CD4-positive, alpha-beta T cell (primary cell): ENCODE measurements at regions not wholly inside any gene's neighbourhood (a gene's known extent, or its start where the extent isn't known, plus 50 kb on each side); places are given as distances from the start of the nearest gene placed in this dataset.

Source experiments
- ATAC-seq: fragments of 200-7000 bp; cut with Tn5 transposase; one replicate; pipeline ENCODE4 v1.10.0; 2022; ENCODE audit warnings: mild to moderate bottlenecking; ENCODE audit not compliant: poor library complexity
- CTCF ChIA-PET: fragments of 350-600 bp; sonication (Branson Sonifier 250); formaldehyde crosslinking; loops from one replicate; lab custom pipeline; 2021; ENCODE audit warnings: antibody characterized with exemption, inconsistent platforms; lab: Charles Lee
- POLR2A ChIA-PET: fragments of 350-600 bp; sonication (Branson Sonifier 250); formaldehyde crosslinking; loops from one replicate; lab custom pipeline; 2021; ENCODE audit warnings: antibody characterized with exemption, inconsistent platforms; lab: Charles Lee
- DNase-seq, 14 experiments: peaks; one replicate each; pipeline ENCODE4 v3.0.0-alpha.2; 2013 to 2020; ENCODE audit warnings: mixed read lengths in 2 of 14
- H3K27ac ChIP-seq, 2 donors: one replicate each; pipeline versions ENCODE4 v1.5.1 to v1.7.0; 2013; ENCODE audit warnings: low read length in 2 of 2, low read depth in 1 of 2, mild to moderate bottlenecking in 1 of 2
- H3K27me3 ChIP-seq, 2 experiments: 1 replicate in 1 of 2; 2 replicates in 1 of 2; pipeline versions ENCODE4 v1.6.1 to v1.7.0; 2013; ENCODE audit warnings: low read length in 2 of 2, control low read depth in 1 of 2, mild to moderate bottlenecking in 1 of 2, moderate library complexity in 1 of 2; ENCODE audit not compliant: insufficient read depth in 2 of 2, control insufficient read depth in 1 of 2
- H3K36me3 ChIP-seq: one replicate; pipeline ENCODE4 v1.6.1; 2013; ENCODE audit warnings: low read length, control low read depth; ENCODE audit not compliant: insufficient read depth
- H3K4me1 ChIP-seq: one replicate; pipeline ENCODE4 v1.6.1; 2013; ENCODE audit warnings: low read length, control low read depth; ENCODE audit not compliant: insufficient read depth
- H3K4me3 ChIP-seq: one replicate; pipeline ENCODE4 v1.5.1; 2013; ENCODE audit warnings: mild to moderate bottlenecking, low read length, moderate library complexity
- H3K9me3 ChIP-seq, 2 experiments: 1 replicate in 1 of 2; 2 replicates in 1 of 2; pipeline versions ENCODE4 v1.6.1 to v1.7.0; 2013; ENCODE audit warnings: low read length in 2 of 2, mild to moderate bottlenecking in 2 of 2, control low read depth in 1 of 2, moderate library complexity in 1 of 2; ENCODE audit not compliant: control insufficient read depth in 1 of 2, insufficient read depth in 1 of 2
- H3K27ac Mint-ChIP-seq: one replicate; pipeline ENCODE4 v1.8.0; 2020; ENCODE audit warnings: mixed read lengths
- H3K27me3 Mint-ChIP-seq: one replicate; pipeline ENCODE4 v1.8.0; 2021; ENCODE audit warnings: mixed read lengths
- H3K36me3 Mint-ChIP-seq: one replicate; pipeline ENCODE4 v1.8.0; 2021; ENCODE audit warnings: low read depth, mixed read lengths
- H3K4me1 Mint-ChIP-seq: one replicate; pipeline ENCODE4 v1.8.0; 2021; ENCODE audit warnings: low read depth, mixed read lengths
- H3K4me3 Mint-ChIP-seq: one replicate; pipeline ENCODE4 v1.8.0; 2020; ENCODE audit warnings: mild to moderate bottlenecking, mixed read lengths
- H3K9me3 Mint-ChIP-seq: one replicate; pipeline ENCODE4 v1.8.0; 2020; ENCODE audit warnings: mixed read lengths
- CTCF ChIP-seq: fragments of 200-600 bp; IDR thresholded peaks from one replicate; pipeline ENCODE4 v1.8.0; 2022; ENCODE audit warnings: antibody characterized with exemption, mild to moderate bottlenecking
- intact Hi-C, 2 experiments: fragments of 100-400 bp; cut with DNase I in 1 of 2; cut with micrococcal nuclease in 1 of 2; formaldehyde crosslinking; loops; one replicate each; pipeline versions ENCODE4 v1.15.1 to v1.9.0; 2023 to 2025; cut with DNase I, micrococcal nuclease

- Histone ChIP-seq H3K27me3 (no peaks in the 10 kb centered on the region), H3K4me3 (no peak overlapping the region), H3K4me1 (no peaks in the 10 kb centered on the region), H3K36me3 (no peaks in the 10 kb centered on the region), H3K9me3 (no peaks in the 10 kb centered on the region), H3K27ac (no peak overlapping the region)
- CTCF ChIA-PET = no interaction called here
- no peak for TF ChIP-seq CTCF
- intact Hi-C loops = no loop called here
- Mint-ChIP-seq H3K4me3 (no peak overlapping the region), H3K27me3 (no peaks in the 10 kb centered on the region), H3K4me1 (no peaks in the 10 kb centered on the region), H3K9me3 (peaks cover 2% of the 10 kb centered on the region), H3K27ac (no peak overlapping the region), H3K36me3 (no peaks in the 10 kb centered on the region)
- ATAC-seq (no peak), DNase-seq (no peak)
- POLR2A ChIA-PET = no interaction called here
These were observed 432.2 kb upstream of the ANO3 start for GRCh38 chr11:25899617-25900160.

GRCh38 chr11:25900814-25901213 lies 431.1 kb upstream of the ANO3 start:
- Histone ChIP-seq H3K27me3 (no peaks in the 10 kb centered on the region), H3K4me1 (no peaks in the 10 kb centered on the region), H3K4me3 (no peak overlapping the region), H3K36me3 (no peaks in the 10 kb centered on the region), H3K9me3 (no peaks in the 10 kb centered on the region), H3K27ac (no peak overlapping the region)
- no peaks in the 10 kb centered on the region for H3K27me3 Mint-ChIP-seq
- peaks cover 2% of the 10 kb centered on the region for H3K9me3 Mint-ChIP-seq
- no peak for ATAC-seq
- intact Hi-C loops = no loop called here
- no peaks in the 10 kb centered on the region for H3K4me1 Mint-ChIP-seq
- no peak for DNase-seq
- no peak for TF ChIP-seq CTCF
- H3K36me3 Mint-ChIP-seq = no peaks in the 10 kb centered on the region
- no peak overlapping the region for H3K27ac Mint-ChIP-seq
- no peak overlapping the region for H3K4me3 Mint-ChIP-seq
- ChIA-PET POLR2A (no interaction called here), CTCF (no interaction called here)

- DNase-seq (no peak), ATAC-seq (no peak)
- H3K27me3 ChIP-seq = no peaks in the 10 kb centered on the region
- Mint-ChIP-seq H3K4me1 (no peaks in the 10 kb centered on the region), H3K27ac (no peak overlapping the region), H3K9me3 (peaks cover 2% of the 10 kb centered on the region), H3K36me3 (no peaks in the 10 kb centered on the region), H3K4me3 (no peak overlapping the region), H3K27me3 (no peaks in the 10 kb centered on the region)
- H3K36me3 ChIP-seq = no peaks in the 10 kb centered on the region
- TF ChIP-seq CTCF = no peak
- H3K4me1 ChIP-seq = no peaks in the 10 kb centered on the region
- intact Hi-C loops = no loop called here
- H3K9me3 ChIP-seq = no peaks in the 10 kb centered on the region
- ChIA-PET CTCF (no interaction called here), POLR2A (no interaction called here)
- no peak overlapping the region for H3K27ac ChIP-seq
- no peak overlapping the region for H3K4me3 ChIP-seq
These were observed 430.5 kb upstream of the ANO3 start for GRCh38 chr11:25901415-25901814.
